Heart right ventricle (tissue), 16 donors: ENCODE measurements at regions not wholly inside any gene's neighbourhood (a gene's known extent, or its start where the extent isn't known, plus 50 kb on each side); places are given as distances from the start of the nearest gene placed in this dataset.

Experiments used
- ATAC-seq, 8 donors: fragments of 200-7000 bp; cut with Tn5 transposase; one replicate each; pipeline ENCODE4 v1.9.1; 2020; ENCODE audit warnings: mild to moderate bottlenecking in 8 of 8, moderate library complexity in 8 of 8, moderate number of reproducible peaks in 1 of 8
- DNase-seq, 2 donors: peaks; one replicate each; pipeline ENCODE4 v3.0.0-alpha.2; 2020
- H3K27ac ChIP-seq, 10 donors: fragments of 200-600 bp; sonication (generic) in 2 of 10; one replicate each; pipeline versions ENCODE4 v1.5.0 to v1.8.0; 2020 to 2022; ENCODE audit warnings: mild to moderate bottlenecking in 3 of 10
- H3K27me3 ChIP-seq, 7 donors: fragments of 200-600 bp; one replicate each; pipeline ENCODE4 v1.8.0; 2021 to 2022; ENCODE audit warnings: mild to moderate bottlenecking in 2 of 7
- H3K36me3 ChIP-seq, 9 donors: fragments of 200-600 bp; sonication (generic) in 1 of 9; one replicate each; pipeline versions ENCODE4 v1.5.0 to v1.8.0; 2020 to 2022; ENCODE audit warnings: mild to moderate bottlenecking in 2 of 9
- H3K4me1 ChIP-seq, 9 donors: fragments of 200-600 bp; sonication (generic) in 1 of 9; one replicate each; pipeline versions ENCODE4 v1.5.0 to v1.8.0; 2020 to 2022; ENCODE audit warnings: mild to moderate bottlenecking in 4 of 9
- H3K4me3 ChIP-seq, 10 donors: fragments of 200-600 bp; sonication (generic) in 2 of 10; one replicate each; pipeline versions ENCODE4 v1.5.0 to v1.8.0; 2020 to 2022; ENCODE audit warnings: mild to moderate bottlenecking in 7 of 10, moderate library complexity in 2 of 10
- H3K9me3 ChIP-seq, 11 donors: fragments of 200-600 bp in 10 of 11; sonication (generic) in 2 of 11; one replicate each; pipeline versions ENCODE4 v1.5.0 to v1.8.0; 2013 to 2022; ENCODE audit warnings: mild to moderate bottlenecking in 2 of 11, control low read depth in 1 of 11, moderate library complexity in 1 of 11
- WGBS, 2 donors: extraction: QIAGEN DNeasy Blood & Tissue Kit; methylation state at CpG; one replicate each; pipeline ENCODE4 v1.1.7; 2013; ENCODE audit warnings: inconsistent platforms in 1 of 2; 5-methylcytosine and 5-hydroxymethylcytosine counted together
- intact Hi-C, 10 donors: fragments of 100-400 bp; cut with DNase I; formaldehyde crosslinking; loops; one replicate each; pipeline versions ENCODE4 v1.11.1 to v1.14.2; 2022
- TF ChIP-seq, protein P1 (sequence below), 9 donors: fragments of 200-600 bp; sonication (generic) in 2 of 9; IDR thresholded peaks; one replicate each; pipeline versions ENCODE4 v1.5.0 to v1.8.0; 2021 to 2022; ENCODE audit warnings: antibody characterized with exemption in 9 of 9, mild to moderate bottlenecking in 5 of 9, moderate library complexity in 1 of 9
- donor health status: Arrhythmogenic right ventricular cardiomyopathy.
- donor health status: ischemic (EF 13 %, LVEDD 7.1; RV severe dilation, severe dysfunction).
- donor health status: healthy with polysubstance abuse.
- donor health status: DM: no; HTN: yes; CAD: no.
- donor health status: DM: no; HTN: no; CAD: no.
- donor health status: ischemic (EF 25% LVEDD 6.9; RV normal size, moderate dysfunction).
- donor health status: ischemic (EF 25% LVEDD 5.7; RV mildly dilated, moderate dysfunction).
- donor health status: healthy.
- donor health status: DM: yes; HTN: yes; CAD: no.
- donor health status: Ischemic cardiomyopathy.
- donor health status: ischemic (EF 35%, LVEDD 5.7; RV mildly dilated, moderate dysfunction).
- donor health status: nonischemic (EF 11% LVEDD 7.7; RV severe dilation, severe dysfunction).
- donor health status: DM: yes; HTN: yes; CAD: no.
- donor health status: PGD.
- donor health status: ischemic (EF 29% LVEDD 5.4; RV normal size, mild dysfunction).
- donor health status: nonischemic (EF 23%, LVEDD 6.1; RV moderate dilation, normal function).

DNA sequence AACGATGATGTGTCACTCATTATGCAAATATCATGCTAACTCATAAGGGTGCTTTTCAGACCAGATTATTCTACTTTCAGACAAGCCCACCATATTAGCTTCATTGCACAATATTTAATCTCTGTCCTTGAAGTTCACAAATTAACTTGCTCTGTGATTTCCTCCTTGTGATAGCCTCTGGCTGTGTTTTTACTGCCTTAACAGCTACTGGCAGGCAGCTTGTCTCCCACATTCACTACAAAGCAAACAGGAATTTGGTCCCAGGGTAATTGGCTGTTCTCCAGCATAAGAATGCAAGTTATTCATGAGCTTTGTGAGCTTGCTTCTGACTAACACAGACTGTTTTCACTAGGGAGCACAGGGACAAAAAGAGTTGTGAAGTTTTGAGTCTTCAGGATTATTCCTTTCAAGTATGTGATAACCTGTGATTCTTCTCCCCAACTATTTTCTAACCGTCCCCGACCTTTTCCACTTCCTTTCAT lies 87.9 kb upstream of the HMCN1 start:
- Histone ChIP-seq H3K36me3 (no peaks in the 10 kb centered on the region), H3K4me3 (peak overlapping the region in 5 of 10 donors; percentile 5 to 29 (median 15)), H3K9me3 (peaks cover 0 to 23% (median 12%) of the 10 kb centered on the region in 11 donors), H3K27ac (peak overlapping the region; percentile 4 to 85 (median 59)), H3K27me3 (no peaks in the 10 kb centered on the region), H3K4me1 (peaks cover 8 to 33% (median 19%) of the 10 kb centered on the region in 9 donors)
- DNase-seq = peak in 1 of 2 donors; percentile 79
- TF ChIP-seq, protein P1, sequence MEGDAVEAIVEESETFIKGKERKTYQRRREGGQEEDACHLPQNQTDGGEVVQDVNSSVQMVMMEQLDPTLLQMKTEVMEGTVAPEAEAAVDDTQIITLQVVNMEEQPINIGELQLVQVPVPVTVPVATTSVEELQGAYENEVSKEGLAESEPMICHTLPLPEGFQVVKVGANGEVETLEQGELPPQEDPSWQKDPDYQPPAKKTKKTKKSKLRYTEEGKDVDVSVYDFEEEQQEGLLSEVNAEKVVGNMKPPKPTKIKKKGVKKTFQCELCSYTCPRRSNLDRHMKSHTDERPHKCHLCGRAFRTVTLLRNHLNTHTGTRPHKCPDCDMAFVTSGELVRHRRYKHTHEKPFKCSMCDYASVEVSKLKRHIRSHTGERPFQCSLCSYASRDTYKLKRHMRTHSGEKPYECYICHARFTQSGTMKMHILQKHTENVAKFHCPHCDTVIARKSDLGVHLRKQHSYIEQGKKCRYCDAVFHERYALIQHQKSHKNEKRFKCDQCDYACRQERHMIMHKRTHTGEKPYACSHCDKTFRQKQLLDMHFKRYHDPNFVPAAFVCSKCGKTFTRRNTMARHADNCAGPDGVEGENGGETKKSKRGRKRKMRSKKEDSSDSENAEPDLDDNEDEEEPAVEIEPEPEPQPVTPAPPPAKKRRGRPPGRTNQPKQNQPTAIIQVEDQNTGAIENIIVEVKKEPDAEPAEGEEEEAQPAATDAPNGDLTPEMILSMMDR (IDR thresholded peaks at IDR 0.05) = peak in 1 of 9 donors; percentile 32
- peak; percentile 76 to 98 (median 95) for ATAC-seq
- intact Hi-C loops = no loop called here
- 2% methylated on average over 3 of the region's 3 CpGs for WGBS, 2 donors

DNA sequence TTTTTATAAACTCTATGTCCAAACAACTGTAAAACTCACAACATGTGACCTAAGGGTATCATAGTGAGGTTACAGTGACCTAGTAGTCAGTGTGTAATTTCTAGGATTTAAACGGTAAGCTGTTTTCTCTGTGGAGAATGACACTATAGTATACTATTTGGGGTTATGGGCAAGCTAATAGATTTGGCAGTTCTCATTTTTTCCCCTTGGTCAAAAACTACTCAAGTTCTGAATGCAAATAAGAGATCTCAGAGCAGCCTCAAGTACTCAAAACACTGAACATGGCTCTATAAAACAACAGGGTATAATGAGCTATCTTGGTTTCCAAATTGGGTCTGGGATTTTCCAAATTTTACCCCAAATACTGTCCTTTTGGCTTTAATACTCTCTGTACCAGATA lies 88.5 kb upstream of the HMCN1 start:
- DNase-seq = no peak
- H3K27me3 ChIP-seq = no peaks in the 10 kb centered on the region
- peaks cover 8 to 33% (median 19%) of the 10 kb centered on the region in 9 donors for H3K4me1 ChIP-seq
- H3K36me3 ChIP-seq = no peaks in the 10 kb centered on the region
- no peak overlapping the region for H3K4me3 ChIP-seq
- WGBS, 2 donors = 53 to 63% methylated on average over 1 of the region's 1 CpG
- intact Hi-C loops = no loop called here
- ATAC-seq = peak in 3 of 8 donors; percentile 20 to 43 (median 36)
- TF ChIP-seq, protein P1 (IDR thresholded peaks at IDR 0.05) = no peak
- H3K9me3 ChIP-seq = peaks cover 0 to 23% (median 12%) of the 10 kb centered on the region in 11 donors
- H3K27ac ChIP-seq = peak overlapping the region in 9 of 10 donors; percentile 33 to 85 (median 64)

DNA sequence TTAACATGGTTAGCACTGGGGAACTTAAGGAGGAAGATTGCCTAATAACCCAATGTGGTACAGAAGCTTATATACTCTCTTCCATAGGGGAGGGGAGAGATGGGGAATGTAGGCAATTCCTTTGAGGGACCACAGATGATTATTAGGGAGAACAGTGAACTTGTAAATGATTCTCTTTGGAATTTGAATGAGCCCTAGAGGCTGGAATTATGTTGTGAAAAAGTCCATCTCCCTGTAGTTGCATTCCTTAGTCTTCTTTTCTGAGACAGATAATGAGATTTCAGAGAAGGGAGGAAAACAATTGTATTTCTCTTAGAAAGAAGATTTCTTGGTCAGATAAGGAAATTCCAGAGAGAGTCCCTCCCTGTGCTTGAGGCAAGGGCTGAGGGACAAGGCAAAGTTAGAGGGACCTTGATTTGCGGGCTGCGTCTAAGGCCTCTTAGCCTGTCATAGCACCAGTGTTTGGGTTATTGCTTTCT lies 89.0 kb upstream of the HMCN1 start:
- Histone ChIP-seq H3K36me3 (no peaks in the 10 kb centered on the region), H3K4me3 (no peak overlapping the region), H3K4me1 (peaks cover 8 to 33% (median 19%) of the 10 kb centered on the region in 9 donors), H3K27me3 (no peaks in the 10 kb centered on the region), H3K9me3 (peaks cover 0 to 23% (median 12%) of the 10 kb centered on the region in 11 donors), H3K27ac (peak overlapping the region in 8 of 10 donors; percentile 33 to 85 (median 68))
- intact Hi-C loops = no loop called here
- TF ChIP-seq, protein P1 (IDR thresholded peaks at IDR 0.05) = no peak
- 79 to 100% methylated on average over 2 of the region's 2 CpGs for WGBS, 2 donors
- peak in 3 of 8 donors; percentile 12 to 32 (median 21) for ATAC-seq
- DNase-seq = no peak

DNA sequence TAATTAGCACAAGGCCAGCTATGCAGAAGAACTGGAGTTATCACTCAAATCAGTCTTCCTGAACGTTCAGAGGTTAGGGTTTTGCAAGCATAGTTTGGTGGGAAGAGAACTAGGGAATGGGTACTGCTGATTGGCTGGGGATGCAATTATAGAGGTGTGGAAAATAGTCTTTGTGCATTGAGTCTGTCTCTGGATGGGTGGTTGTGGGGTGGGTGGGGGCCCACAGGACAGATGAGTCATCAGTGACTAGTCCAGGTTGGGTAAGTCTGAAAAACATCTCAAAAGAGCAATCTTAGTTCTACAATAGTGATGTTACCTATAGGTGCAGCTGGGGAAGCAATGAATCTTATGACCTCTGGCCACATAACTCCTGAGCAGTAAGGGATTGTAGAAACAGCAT lies 89.7 kb upstream of the HMCN1 start:
- H3K27ac ChIP-seq = peak overlapping the region in 1 of 10 donors; percentile 85
- TF ChIP-seq, protein P1 (IDR thresholded peaks at IDR 0.05) = no peak
- H3K9me3 ChIP-seq = peaks cover 0 to 23% (median 12%) of the 10 kb centered on the region in 11 donors
- WGBS, 2 donors = 88 to 97% methylated on average over 1 of the region's 1 CpG
- H3K27me3 ChIP-seq = no peaks in the 10 kb centered on the region
- no peak overlapping the region for H3K4me3 ChIP-seq
- DNase-seq = no peak
- no peaks in the 10 kb centered on the region for H3K36me3 ChIP-seq
- intact Hi-C loops = no loop called here
- peaks cover 8 to 33% (median 19%) of the 10 kb centered on the region in 9 donors for H3K4me1 ChIP-seq
- ATAC-seq = no peak
